ENCODE measurements at regions not wholly inside any gene's neighbourhood (a gene's known extent, or its start where the extent isn't known, plus 50 kb on each side); places are given as distances from the start of the nearest gene placed in this dataset.

- no peak for TF ChIP-seq CTCF (IDR thresholded peaks at IDR 0.05; ENCODE audit: insufficient read depth, low read depth, low read length)
- Histone ChIP-seq H3K27me3 (ENCODE audit: control insufficient read depth, insufficient read depth, low read length) (peaks cover 2% of the 10 kb centered on the region; the same call in 1 of the 2 replicates), H3K4me3 (ENCODE audit: low read depth, low read length) (no peak overlapping the region), H3K36me3 (ENCODE audit: control insufficient read depth, insufficient read depth, low read length) (no peaks in the 10 kb centered on the region)
- POLR2A ChIA-PET: no interaction called here
- CTCF ChIA-PET: interaction anchor here (1.4 to 1.8 kb wide), 2 partner anchors 8 to 365 kb away, joined by 5 to 7 read pairs; partner anchors contain the start of gene SNX18
- DNase-seq (ENCODE audit: low read depth): no peak
Observed at GRCh38 chr5:54882101-54882500, 103.3 kb downstream of the ESM1 start.

GRCh38 chr5:54881286-54882005 lies 103.9 kb downstream of the ESM1 start:
- H3K27me3 ChIP-seq (ENCODE audit: control insufficient read depth, insufficient read depth, low read length): peaks cover 3% of the 10 kb centered on the region; the same call in 1 of the 2 replicates
- no peak for DNase-seq (ENCODE audit: low read depth)
- TF ChIP-seq CTCF (IDR thresholded peaks at IDR 0.05; ENCODE audit: insufficient read depth, low read depth, low read length): no peak
- no peak overlapping the region for H3K4me3 ChIP-seq (ENCODE audit: low read depth, low read length)
- H3K36me3 ChIP-seq (ENCODE audit: control insufficient read depth, insufficient read depth, low read length): no peaks in the 10 kb centered on the region
- CTCF ChIA-PET: interaction anchor here (1.0 to 5.1 kb wide), 4 partner anchors 7 to 638 kb away, joined by 3 to 23 read pairs (median 6); partner anchors contain the start of gene SNX18
- POLR2A ChIA-PET: no interaction called here

- ChIA-PET POLR2A (no interaction called here), CTCF (interaction anchor here (4.3 to 5.1 kb wide), 2 partner anchors 9 to 360 kb away, joined by 18 to 23 read pairs; partner anchors contain the start of gene SNX18)
- no peak for DNase-seq (ENCODE audit: low read depth)
- H3K4me3 ChIP-seq (ENCODE audit: low read depth, low read length): no peak overlapping the region
- TF ChIP-seq CTCF (IDR thresholded peaks at IDR 0.05; ENCODE audit: insufficient read depth, low read depth, low read length): no peak
- no peaks in the 10 kb centered on the region for H3K36me3 ChIP-seq (ENCODE audit: control insufficient read depth, insufficient read depth, low read length)
- H3K27me3 ChIP-seq (ENCODE audit: control insufficient read depth, insufficient read depth, low read length): 0 out of 2 replicates have a peak, but pooled peaks cover 2% of the 10 kb centered on the region
Observed at GRCh38 chr5:54876976-54877375, 108.4 kb downstream of the ESM1 start.

GRCh38 chr5:54876556-54876955 lies 108.8 kb downstream of the ESM1 start:
- POLR2A ChIA-PET: no interaction called here
- Histone ChIP-seq H3K27me3 (ENCODE audit: control insufficient read depth, insufficient read depth, low read length) (0 out of 2 replicates have a peak, but pooled peaks cover 2% of the 10 kb centered on the region), H3K4me3 (ENCODE audit: low read depth, low read length) (no peak overlapping the region), H3K36me3 (ENCODE audit: control insufficient read depth, insufficient read depth, low read length) (no peaks in the 10 kb centered on the region)
- DNase-seq (ENCODE audit: low read depth): no peak
- no peak for TF ChIP-seq CTCF (IDR thresholded peaks at IDR 0.05; ENCODE audit: insufficient read depth, low read depth, low read length)
- CTCF ChIA-PET: interaction anchor here (4.3 to 5.1 kb wide), 2 partner anchors 9 to 360 kb away, joined by 18 to 23 read pairs; partner anchors contain the start of gene SNX18

GRCh38 chr5:54874337-54875021 lies 110.9 kb downstream of the ESM1 start:
- Histone ChIP-seq H3K36me3 (ENCODE audit: control insufficient read depth, insufficient read depth, low read length) (no peaks in the 10 kb centered on the region), H3K27me3 (ENCODE audit: control insufficient read depth, insufficient read depth, low read length) (peaks cover 3% of the 10 kb centered on the region; the same call in 1 of the 2 replicates), H3K4me3 (ENCODE audit: low read depth, low read length) (no peak overlapping the region)
- no peak for DNase-seq (ENCODE audit: low read depth)
- ChIA-PET CTCF (interaction anchor here (0.8 to 5.9 kb wide), 4 partner anchors 8 to 358 kb away, joined by 3 to 36 read pairs (median 6); partner anchors contain the start of gene SNX18), POLR2A (no interaction called here)
- TF ChIP-seq CTCF (IDR thresholded peaks at IDR 0.05; ENCODE audit: insufficient read depth, low read depth, low read length): no peak
